DMS 273 treated with DMSO at 0.1 percent for 48 hours (cell line): ENCODE measurements at regions not wholly inside any gene's neighbourhood (a gene's known extent, or its start where the extent isn't known, plus 50 kb on each side); places are given as distances from the start of the nearest gene placed in this dataset.
"Not testable (repeated sequence)": the region's sequence is repeated elsewhere in the genome, so short reads cannot be mapped to it uniquely, and the experiment has no call there.

ENCODE experiments used
- DNase-seq: peaks from one replicate; lab custom pipeline; 2025; lab: John Stamatoyannopoulos, UW

DNA sequence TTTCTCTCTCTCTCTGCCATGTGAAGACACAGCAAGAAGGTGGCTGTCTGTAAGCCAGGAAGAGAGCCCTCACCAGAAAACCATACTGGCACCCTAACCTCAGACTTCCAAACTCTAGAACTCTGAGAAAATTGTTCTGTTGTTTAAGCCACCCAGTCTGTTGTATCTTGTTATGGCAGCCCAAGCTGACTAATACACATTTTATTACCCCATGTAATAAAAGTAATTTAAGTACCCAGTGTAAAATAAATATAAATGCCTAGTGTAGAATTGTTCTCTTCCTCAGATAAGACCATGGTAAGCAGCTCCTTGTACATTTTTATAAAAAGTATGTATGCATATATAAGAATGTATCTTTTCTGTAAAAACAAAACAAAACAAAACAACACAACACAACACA, 119.7 kb downstream of the DTL start:
- DNase-seq: no peak

DNA sequence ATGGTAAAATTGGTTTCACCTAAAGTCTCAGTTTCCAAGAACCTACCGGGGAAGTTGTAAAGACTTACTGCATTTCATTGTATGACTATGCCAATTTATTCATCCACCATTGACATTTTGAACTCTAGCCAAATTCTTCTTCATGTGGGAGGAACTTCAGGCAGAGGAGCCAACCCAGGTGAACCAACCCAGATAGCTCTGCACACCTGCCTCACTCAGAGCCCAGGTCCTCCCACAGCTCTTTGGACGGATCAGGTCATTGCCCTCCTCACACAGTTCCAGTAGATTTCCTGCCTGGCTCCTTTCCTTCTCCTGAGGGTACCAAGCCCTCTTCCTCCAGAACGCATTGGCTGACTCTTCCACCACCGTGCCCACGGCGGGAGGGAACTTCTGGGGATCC, 121.7 kb downstream of the DTL start:
- no peak for DNase-seq

- DNase-seq: no peak
Observed at GRCh38 chr1:212158912-212159796, 123.6 kb downstream of the DTL start.

DNA sequence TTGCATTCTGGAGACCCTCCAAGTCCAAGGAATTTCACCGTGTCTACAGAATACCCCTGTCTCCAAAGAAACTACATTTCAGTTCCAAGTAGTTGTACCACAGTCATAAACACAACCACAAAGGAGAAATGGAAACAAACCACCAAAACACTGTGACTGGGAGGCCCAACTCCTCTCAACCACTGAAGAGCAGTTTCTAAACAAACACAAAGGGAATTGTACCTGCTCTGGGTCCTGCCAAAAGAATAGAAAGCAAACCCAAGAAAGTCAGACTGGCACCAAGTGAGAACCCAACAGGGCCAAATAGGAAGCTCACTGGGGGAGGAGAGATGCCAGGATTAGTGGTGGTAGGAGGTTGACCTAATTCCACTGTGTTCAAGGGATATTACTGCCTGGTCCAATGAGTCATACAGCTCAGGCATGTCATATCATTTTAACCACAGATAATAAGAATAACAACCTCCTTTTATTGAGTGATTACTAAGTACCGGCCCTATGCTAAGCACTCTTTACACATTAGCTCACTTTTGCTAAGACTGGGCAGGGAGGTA, 123.9 kb upstream of the PPP2R5A start:
- no peak for DNase-seq

DNA sequence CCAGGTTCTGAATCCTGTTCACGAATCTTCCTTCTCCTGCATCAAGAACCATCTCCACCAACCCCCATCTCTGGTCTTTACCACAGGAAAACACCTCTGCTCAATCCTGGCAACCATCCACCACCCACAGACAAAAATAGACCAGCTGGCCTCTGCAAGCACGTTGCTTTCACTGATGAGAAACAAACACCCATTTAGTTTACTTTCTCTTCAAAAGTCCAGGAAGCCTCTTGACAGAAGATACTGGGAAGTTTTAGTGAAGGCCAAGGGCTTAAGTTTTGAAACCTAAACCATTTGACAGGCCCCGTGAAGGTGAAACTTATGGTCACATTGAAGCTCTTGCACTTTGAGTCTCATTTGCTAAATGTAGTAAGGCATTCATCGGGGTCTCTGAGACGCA, 122.6 kb upstream of the PPP2R5A start:
- peak; percentile 40 for DNase-seq

DNA sequence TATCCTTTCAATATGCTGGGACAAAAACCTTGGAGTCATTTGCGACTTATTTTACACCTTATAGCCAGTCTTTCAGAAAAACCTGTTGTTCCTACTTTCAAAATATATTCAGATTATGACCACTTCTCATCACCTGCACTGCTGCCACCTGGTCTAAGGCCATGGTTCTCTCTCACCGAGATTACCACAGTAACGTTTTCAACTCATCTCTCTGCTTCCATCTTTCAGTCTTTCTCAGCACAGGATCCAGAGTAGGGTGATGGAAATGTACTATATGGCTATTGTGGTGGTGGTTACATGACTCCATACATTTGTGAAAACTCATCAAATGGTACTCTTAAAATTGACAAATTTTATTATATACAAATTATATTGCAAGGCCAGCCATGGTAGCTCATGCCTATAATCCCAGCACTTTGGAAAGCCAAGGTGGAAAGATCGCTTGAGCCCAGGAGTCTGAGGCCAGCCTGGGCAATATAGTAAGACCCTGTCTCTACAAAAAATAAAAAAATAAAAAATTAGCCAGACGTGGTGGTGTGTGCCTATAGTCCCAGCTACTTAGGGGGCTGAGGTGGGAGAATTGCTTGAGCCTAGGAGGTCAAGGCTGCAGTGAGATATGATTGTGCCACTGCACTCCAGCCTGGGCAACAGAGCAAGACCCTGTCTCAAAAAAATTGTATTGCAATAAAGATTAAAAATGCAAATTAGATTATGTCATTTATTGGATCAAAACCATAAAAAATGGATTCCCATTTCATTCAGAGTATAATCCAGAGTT, 120.9 kb upstream of the PPP2R5A start:
- no peak for DNase-seq

DNA sequence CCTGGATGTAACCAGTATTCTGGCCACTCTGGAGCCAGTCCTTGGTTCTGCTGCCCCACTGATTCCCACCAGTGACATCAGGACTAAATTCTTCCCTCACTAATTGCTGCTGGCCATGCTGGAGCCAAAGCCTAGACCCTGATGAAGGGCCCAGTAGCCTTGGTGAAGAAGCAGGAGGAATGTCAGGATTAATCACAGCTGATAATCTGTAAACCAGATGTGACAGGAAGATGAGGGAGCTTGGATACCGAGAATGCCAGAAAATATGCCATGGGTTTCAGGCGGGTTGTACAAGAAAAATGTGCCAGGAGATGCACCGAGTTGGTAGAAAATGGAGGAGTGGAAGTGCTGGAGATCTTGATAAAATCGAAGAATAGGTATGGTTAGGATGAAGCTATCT, 119.0 kb upstream of the PPP2R5A start:
- DNase-seq: no peak

DNA sequence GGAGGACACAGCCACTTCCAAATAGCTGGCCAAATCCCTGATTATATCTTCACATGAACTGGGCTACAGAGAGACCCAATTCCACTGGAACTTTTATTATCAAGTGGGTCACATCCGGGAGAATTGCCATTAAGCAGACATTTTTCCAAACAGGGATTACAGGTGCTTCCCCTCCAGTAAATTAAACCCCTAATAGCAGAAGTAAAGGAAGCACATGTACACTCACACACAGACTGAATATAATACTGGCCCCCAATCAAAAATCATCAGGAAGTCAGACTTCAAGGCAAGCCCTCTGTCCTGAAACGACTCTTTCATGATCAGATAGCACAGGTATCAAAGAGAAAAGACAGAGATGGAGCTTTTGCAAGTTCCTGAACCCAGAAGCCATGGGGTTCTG, 118.6 kb upstream of the PPP2R5A start:
- DNase-seq: no peak

DNA sequence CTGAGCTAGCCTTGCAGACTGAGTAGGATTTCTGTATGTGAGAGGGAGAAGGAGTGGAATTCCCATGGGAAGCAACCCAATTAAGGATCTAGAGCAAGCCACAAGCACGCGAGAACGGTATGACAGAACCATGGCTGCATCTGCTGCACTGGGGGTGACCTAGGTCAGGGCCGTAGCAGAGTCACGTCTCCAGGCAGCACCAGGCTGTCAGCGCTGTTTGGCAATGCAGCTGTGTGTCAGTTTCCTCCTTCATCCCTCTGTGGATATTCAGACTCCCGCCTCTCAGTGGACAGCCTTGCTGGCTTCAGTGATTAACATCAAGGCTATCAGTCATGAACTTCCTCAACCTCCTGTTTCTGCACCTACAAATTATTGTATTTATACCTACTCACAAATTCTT, 118.1 kb upstream of the PPP2R5A start:
- no peak for DNase-seq

DNA sequence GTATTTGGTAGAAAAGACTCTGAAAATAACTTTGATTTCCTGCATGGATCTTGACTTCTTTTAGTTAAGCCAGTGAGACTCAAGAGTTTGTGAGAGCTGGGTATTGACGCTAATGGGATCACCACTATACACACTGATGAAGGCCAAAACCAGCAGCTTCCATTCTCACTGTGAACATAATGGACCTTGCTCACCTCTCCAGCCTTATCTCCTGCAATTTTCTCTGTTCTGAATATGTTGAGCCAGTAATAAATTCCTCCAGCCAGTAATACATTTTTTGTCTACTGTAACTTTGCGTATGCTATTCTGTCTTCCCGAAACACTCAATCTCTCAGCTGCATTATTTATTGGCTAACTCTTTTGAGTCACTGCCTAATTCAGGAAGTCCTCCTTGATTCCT, 111.6 kb upstream of the PPP2R5A start:
- no peak for DNase-seq

- DNase-seq: not testable (repeated sequence)
Observed at GRCh38 chr1:212174295-212174694, 110.9 kb upstream of the PPP2R5A start.

- DNase-seq: no peak
Observed at GRCh38 chr1:212177542-212177941, 107.7 kb upstream of the PPP2R5A start.

DNA sequence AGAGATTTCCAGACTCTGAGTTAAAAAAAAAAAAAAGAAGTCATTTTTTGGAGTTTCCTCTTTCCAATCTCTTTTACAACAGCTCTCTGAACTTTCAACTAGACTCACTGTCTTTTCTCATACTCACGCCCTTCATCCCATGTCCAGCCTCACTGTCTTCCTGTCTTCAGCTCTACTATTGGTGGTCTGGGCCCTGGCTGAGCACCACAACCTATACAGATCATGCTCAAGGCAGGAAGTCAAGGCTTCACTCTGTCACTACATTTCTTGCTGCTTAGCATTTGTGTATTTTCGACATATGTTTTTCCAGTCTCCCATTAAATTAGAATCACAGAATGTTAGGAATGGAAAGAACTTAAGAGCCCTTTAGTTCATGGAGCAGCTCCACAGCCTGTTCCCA, 106.4 kb upstream of the PPP2R5A start:
- no peak for DNase-seq

DNA sequence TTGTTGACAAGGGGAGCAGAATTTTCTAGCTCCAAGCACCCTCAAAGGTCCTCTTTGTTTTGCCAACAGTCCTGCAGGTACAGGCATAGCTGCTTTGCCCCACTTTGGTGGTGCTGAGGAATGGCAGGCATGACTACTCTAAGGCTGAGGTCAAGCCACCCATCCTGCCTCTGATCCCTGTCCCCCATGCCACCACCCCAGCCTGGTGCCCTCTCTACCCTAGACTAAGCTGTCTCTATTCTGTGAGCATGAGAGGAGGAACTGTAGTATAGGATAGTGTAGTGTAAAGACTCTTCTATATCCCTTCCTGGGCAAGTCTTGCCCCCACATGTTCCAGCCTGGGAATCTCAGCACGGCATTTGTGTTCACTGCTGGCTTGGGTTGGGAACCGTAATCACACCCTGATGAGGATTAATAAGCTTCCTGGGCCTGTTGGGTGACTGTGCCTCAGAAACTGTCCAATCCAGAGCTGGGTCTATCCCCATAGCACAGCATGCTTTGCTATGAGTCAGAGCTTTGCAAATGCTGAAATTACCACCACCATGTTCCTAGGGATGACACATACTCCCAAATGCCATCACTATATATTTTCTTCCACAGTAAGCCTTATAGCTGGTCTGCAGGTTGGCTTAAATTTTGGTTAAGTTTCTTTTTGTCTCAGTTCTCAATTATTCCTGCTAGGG, 105.7 kb upstream of the PPP2R5A start:
- no peak for DNase-seq

GRCh38 chr1:212181015-212181882, 104.0 kb upstream of the PPP2R5A start:
- DNase-seq: no peak

GRCh38 chr1:212182171-212182570, 103.0 kb upstream of the PPP2R5A start:
- DNase-seq: no peak

GRCh38 chr1:212182579-212182978, 102.6 kb upstream of the PPP2R5A start:
- no peak for DNase-seq

DNA sequence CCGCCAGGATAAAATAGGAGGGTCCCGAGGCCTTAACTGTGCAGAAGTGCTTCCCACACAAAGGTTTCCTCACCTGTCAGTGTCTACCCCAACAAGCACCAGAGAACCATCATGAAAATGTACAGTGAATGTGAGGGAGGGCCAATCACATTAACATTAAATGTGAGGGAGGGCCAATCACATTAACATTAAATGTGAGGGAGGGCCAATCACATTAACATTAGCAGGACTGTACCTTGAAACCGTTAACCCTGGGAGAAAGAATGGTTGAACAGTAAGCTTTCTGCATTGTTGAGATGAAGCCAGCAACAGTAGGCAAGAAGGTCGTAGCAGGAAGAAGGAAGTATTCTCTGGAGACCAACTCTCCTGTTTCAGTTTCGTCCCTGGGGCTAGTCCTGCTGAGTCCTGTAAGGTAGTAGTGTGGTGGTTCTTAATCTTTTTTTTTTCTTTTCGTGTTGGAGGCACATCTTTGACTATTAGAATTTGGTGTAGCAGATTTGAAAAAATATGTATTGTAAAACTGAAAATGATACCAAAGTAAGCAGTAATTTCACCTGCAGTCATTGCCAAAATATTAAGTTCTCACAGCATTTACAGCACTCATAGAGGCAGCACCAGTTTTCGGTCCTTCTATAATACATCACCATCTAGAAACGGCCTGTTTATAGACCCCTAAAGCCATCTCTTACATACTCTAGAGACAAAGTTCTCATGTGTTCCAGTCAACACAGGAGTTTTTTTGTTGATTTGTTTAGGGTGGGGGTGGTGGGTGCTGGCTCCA, 98.6 kb upstream of the PPP2R5A start:
- no peak for DNase-seq

- no peak for DNase-seq
Observed at GRCh38 chr1:212188599-212189351, 96.4 kb upstream of the PPP2R5A start.

DNA sequence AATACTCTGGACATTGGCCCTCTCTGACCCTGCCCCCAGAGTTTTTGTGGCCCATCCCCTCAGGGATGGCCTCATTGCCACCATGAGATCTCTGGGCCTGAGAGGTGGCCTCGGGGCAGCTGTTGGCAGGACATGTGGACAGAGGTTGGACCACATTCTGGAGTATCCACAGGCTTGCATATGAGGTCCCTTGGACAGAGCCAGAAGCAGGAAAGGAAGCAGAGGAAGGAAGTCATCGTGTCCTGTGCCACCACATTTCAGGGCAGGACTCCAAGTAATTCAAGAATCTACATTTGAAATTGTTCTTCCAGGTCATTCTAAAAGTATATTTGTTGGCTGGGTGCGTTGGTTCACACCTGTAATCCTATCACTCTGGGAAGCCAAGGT, 95.9 kb upstream of the PPP2R5A start:
- no peak for DNase-seq
